Upper lobe of right lung (tissue), 1 donor: ENCODE measurements at regions not wholly inside any gene's neighbourhood (a gene's known extent, or its start where the extent isn't known, plus 50 kb on each side); places are given as distances from the start of the nearest gene placed in this dataset.

Experiments used
- ATAC-seq: fragments of 200-7000 bp; cut with Tn5 transposase; one replicate; pipeline ENCODE4 v1.9.1; 2020; ENCODE audit warnings: mild to moderate bottlenecking, moderate library complexity
- DNase-seq: peaks from one replicate; pipeline ENCODE4 v3.0.0-alpha.2; 2020
- H3K27ac ChIP-seq: fragments of 200-600 bp; one replicate; pipeline ENCODE4 v1.8.0; 2022
- H3K27me3 ChIP-seq: fragments of 200-600 bp; one replicate; pipeline ENCODE4 v1.8.0; 2022; ENCODE audit warnings: mild to moderate bottlenecking
- H3K36me3 ChIP-seq: fragments of 200-600 bp; one replicate; pipeline ENCODE4 v1.8.0; 2022
- H3K4me1 ChIP-seq: fragments of 200-600 bp; one replicate; pipeline ENCODE4 v1.8.0; 2022
- H3K4me3 ChIP-seq: fragments of 200-600 bp; one replicate; pipeline ENCODE4 v1.8.0; 2022; ENCODE audit warnings: mild to moderate bottlenecking
- H3K9me3 ChIP-seq: fragments of 200-600 bp; one replicate; pipeline ENCODE4 v1.8.0; 2022
- intact Hi-C: fragments of 100-400 bp; cut with DNase I; formaldehyde crosslinking; loops from one replicate; pipeline ENCODE4 v1.11.0; 2022
- TF ChIP-seq, protein P1 (sequence below): fragments of 200-600 bp; IDR thresholded peaks from one replicate; pipeline ENCODE4 v1.8.0; 2022; ENCODE audit warnings: antibody characterized with exemption
- donor health status: DM: no; HTN: yes; CAD: no; lungs with severe emphysema.

DNA sequence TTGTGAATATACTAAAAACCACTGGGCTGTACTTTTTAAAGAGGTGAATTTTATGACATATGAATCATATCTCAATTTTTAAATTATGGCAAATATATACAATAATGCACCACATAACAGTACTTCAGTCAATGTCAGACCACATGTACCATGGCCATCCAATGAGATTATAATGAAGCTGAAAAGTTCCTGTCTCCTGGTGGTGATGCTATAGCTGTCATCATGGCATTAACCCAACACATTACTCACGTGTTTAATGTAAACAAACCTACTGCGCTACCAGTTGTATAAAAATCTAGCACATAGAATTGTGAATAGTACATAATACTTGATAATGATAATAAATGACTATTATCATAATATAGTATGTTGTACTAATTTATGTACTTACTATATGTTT is 77.6 kb upstream of the ID2 start:
- no peak for ATAC-seq
- no peaks in the 10 kb centered on the region for H3K36me3 ChIP-seq
- TF ChIP-seq, protein P1, sequence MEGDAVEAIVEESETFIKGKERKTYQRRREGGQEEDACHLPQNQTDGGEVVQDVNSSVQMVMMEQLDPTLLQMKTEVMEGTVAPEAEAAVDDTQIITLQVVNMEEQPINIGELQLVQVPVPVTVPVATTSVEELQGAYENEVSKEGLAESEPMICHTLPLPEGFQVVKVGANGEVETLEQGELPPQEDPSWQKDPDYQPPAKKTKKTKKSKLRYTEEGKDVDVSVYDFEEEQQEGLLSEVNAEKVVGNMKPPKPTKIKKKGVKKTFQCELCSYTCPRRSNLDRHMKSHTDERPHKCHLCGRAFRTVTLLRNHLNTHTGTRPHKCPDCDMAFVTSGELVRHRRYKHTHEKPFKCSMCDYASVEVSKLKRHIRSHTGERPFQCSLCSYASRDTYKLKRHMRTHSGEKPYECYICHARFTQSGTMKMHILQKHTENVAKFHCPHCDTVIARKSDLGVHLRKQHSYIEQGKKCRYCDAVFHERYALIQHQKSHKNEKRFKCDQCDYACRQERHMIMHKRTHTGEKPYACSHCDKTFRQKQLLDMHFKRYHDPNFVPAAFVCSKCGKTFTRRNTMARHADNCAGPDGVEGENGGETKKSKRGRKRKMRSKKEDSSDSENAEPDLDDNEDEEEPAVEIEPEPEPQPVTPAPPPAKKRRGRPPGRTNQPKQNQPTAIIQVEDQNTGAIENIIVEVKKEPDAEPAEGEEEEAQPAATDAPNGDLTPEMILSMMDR, result no peak
- intact Hi-C loops, result no loop called here
- no peak for DNase-seq
- H3K27me3 ChIP-seq, result no peaks in the 10 kb centered on the region
- no peak overlapping the region for H3K4me3 ChIP-seq
- no peak overlapping the region for H3K27ac ChIP-seq
- no peaks in the 10 kb centered on the region for H3K4me1 ChIP-seq
- H3K9me3 ChIP-seq, result no peaks in the 10 kb centered on the region

DNA sequence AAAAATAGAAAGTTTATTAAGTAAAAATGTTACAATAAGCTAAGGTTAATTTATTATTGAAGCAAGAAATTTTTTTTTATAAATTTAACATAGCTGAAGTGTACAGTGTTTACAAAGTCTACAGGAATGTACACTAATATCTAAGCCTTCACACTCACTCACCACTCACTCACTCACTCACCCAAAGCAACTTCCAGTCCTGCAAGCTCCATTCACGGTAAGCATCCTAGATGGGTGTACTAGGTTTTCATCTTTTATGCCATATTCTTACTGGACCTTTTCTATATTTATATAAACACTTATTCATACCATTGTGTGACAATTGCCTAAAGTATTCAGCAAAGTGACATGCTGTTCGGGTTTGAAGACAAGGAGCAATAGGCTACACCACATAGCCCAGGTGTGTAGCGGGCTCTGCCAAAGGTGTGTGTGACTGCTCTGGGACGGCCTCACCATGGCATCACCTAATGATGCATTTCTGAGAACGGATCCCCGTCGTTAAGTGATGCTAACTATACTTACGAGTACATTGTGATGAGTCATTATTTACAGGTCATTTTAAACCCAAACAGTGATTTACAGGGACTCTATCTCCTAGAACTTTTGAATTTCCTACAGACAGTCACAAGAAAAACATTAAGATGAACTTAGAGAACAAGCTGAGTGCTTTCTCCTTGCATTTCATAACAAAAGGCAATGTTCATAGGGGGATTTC is 76.3 kb upstream of the ID2 start:
- no peak for ATAC-seq
- Histone ChIP-seq H3K9me3 (no peaks in the 10 kb centered on the region), H3K27me3 (no peaks in the 10 kb centered on the region), H3K4me1 (no peaks in the 10 kb centered on the region), H3K36me3 (no peaks in the 10 kb centered on the region), H3K4me3 (no peak overlapping the region), H3K27ac (no peak overlapping the region)
- intact Hi-C loops, result no loop called here
- TF ChIP-seq, protein P1, result no peak
- DNase-seq, result peak; percentile 10

DNA sequence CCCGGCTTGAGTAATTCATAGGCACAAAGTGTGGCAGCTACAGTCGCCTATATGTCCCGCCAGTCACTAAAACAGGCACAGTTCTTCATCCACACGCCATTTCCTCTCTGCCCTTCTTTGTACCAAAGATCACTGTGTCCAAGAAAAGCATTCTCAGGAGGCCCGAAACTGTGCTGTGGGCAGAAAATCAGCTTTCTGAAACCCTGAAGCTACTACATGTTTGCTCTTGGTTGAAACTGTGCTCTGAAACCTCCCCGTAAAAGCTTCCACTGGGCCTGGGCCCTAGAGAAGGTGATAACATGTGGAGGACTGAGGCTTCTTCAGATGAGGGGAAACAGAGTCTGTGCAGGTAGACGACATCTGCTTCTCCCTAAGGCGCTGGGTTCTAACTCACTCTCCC is 75.6 kb upstream of the ID2 start:
- DNase-seq, result no peak
- H3K27ac ChIP-seq, result no peak overlapping the region

GRCh38 chr2:8606649-8607550 is 75.0 kb upstream of the ID2 start:
- no peaks in the 10 kb centered on the region for H3K9me3 ChIP-seq
- no peaks in the 10 kb centered on the region for H3K4me1 ChIP-seq
- no peak overlapping the region for H3K27ac ChIP-seq
- H3K36me3 ChIP-seq, result no peaks in the 10 kb centered on the region
- TF ChIP-seq, protein P1, result no peak
- DNase-seq (peak; percentile 31), ATAC-seq (no peak)
- no peak overlapping the region for H3K4me3 ChIP-seq
- intact Hi-C loops, result no loop called here
- no peaks in the 10 kb centered on the region for H3K27me3 ChIP-seq

More for the DNA sequence above, 75.6 kb upstream of the ID2 start:
- Histone ChIP-seq H3K9me3 (no peaks in the 10 kb centered on the region), H3K36me3 (no peaks in the 10 kb centered on the region), H3K4me1 (no peaks in the 10 kb centered on the region), H3K4me3 (no peak overlapping the region), H3K27me3 (no peaks in the 10 kb centered on the region)
- no peak for ATAC-seq
- intact Hi-C loops, result no loop called here
- TF ChIP-seq, protein P1, result no peak

- Histone ChIP-seq H3K9me3 (no peaks in the 10 kb centered on the region), H3K4me3 (no peak overlapping the region), H3K4me1 (no peaks in the 10 kb centered on the region), H3K36me3 (no peaks in the 10 kb centered on the region), H3K27ac (no peak overlapping the region), H3K27me3 (no peaks in the 10 kb centered on the region)
- TF ChIP-seq, protein P1, result no peak
- ATAC-seq (no peak), DNase-seq (no peak)
- intact Hi-C loops, result no loop called here
Measured at GRCh38 chr2:8607606-8608005, 74.2 kb upstream of the ID2 start.
